HG02981 (cell line): ENCODE measurements at regions not wholly inside any gene's neighbourhood (a gene's known extent, or its start where the extent isn't known, plus 50 kb on each side); places are given as distances from the start of the nearest gene placed in this dataset.
"Not testable (repeated sequence)": the region's sequence is repeated elsewhere in the genome, so short reads cannot be mapped to it uniquely, and the experiment has no call there.

Experiments
- ATAC-seq: cut with Tn5 transposase; IDR thresholded peaks from one replicate; pipeline ENCODE4 v1.9.1; 2021; ENCODE audit warnings: mild to moderate bottlenecking, moderate library complexity; ENCODE audit not compliant: unreplicated experiment

GRCh38 chr6:47405273-47405672, 72.3 kb upstream of the CD2AP start:
- no peak for ATAC-seq

DNA sequence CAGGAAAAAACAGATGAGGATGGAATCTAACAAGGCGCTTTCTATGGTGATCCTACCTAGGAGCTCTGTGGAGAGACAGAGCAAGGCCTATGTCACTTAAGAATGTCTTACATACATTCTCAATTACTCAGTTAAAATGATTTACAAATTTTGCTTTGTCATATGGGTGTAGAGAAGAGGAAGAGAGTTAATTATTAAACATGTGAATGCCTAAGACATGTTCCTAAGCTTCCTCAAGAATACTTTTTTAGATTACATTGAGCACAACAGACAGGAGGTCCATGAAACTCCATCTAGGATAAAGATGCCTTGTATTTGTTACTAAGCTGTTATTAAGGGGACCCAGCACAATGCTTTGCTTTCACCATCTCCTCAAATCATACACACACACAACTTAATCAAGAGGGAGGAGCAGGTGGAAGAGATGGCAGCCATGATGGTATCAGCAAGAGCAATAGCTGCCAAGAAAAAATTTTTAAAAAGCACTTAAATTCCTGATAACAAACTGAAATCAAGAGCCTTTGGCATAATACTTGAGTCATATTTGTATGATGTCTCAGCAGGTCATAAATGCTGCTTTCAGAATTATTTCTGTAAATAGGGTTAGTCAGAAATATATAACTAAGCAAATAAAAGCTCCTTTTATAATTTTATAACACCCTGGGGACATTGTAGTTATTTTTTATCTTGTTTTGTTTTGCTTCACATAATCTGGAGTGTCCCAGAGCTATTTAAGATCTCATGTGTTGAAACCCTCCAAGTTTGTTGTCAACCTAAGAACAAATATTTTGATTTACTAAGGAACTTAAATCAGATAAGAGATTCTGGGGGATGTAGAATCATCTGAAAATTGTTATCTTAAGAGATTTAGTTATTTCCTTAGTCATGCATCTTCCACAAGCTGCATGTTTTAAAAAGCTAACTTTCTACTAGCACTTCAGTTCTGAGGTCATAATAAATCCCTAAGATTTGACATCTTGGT, 70.0 kb upstream of the CD2AP start:
- no peak for ATAC-seq

GRCh38 chr6:47413752-47414422, 63.7 kb upstream of the CD2AP start:
- peak; percentile 72 for ATAC-seq

- peak; percentile 67 for ATAC-seq
Measured at GRCh38 chr6:47414423-47415167, 63.0 kb upstream of the CD2AP start.

DNA sequence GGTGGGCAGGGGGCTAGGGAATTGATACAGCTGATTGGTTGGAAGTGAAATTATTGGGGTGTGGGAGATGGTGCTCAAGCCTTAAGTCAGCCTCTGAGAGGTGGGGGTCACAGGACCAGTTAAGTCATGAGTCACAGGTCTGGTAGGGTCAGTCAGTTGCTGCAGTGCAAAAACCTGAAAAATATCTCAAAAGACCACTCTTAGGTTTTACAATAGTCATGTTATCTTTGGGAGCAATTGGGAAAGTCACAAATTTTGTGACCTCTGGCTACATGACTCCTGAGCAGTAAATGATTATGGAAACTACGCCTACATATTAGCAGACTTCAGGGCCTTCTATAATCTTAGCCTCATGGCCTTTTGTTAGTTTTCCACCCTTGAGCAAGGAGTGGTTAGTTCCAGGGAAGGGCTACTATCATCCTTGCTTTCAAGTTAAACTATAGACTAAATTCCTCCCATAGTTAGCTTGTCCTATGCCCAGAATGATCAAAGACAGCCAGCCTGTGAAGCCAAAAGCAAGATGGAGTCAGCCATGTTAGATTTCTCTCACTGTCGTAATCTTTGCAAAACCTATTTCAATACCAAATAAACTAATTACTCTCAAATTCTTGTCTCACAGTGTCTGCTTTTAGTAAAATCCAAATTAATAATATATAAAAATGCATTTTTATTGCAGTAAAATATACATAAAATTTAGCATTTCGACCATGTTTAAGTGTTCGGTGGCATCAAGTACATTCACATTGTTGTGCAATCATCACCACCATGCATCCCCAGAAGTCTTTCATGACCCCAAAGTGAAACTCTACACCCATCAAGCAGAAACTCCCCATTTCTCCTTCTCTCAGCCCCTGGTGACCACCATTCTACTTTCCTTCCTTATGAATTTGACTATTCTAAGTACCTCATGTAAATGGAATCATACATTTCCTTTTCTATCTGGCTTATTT, 60.9 kb upstream of the CD2AP start:
- no peak for ATAC-seq

DNA sequence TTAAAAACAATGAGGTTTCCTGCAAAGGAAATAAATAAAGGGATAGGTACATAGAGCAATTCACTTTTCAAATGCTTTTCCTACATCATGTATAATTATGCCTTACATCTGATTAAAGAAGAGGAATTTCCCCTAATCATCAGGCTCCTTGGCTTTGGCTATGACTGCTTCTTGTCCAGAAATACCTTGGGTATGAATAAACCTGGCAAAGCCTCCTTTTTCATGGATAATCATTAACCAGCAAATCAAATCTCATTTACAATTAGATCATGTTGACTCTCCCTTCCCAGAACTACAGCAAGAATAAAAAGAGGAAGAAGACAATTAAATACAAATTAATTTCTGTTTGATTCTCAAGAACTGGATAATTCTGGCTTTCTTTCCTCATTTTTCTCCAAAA, 58.0 kb upstream of the CD2AP start:
- ATAC-seq, result no peak

GRCh38 chr6:47420394-47421371, 56.9 kb upstream of the CD2AP start:
- ATAC-seq, result no peak

- no peak for ATAC-seq
Measured at GRCh38 chr6:47423079-47423478, 54.5 kb upstream of the CD2AP start.

DNA sequence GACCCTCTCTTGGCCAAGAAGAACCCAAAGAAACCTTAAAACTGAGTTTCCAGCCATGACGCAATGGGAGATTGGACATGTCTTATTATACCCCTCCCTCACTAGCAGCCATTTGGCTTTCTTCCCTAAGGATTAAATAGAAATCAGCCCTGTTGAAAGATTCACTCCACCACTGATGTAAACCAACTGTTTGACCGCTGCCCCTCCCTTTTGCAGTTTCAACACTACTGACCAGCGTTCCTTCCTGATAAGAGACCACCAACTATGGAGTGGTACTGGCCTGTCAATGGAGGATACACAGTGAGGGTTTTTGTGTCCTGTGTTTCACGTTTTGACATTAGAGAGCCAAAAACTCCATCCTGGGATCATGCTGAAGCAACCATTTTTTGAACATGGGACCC, 53.2 kb upstream of the CD2AP start:
- ATAC-seq, result no peak

GRCh38 chr6:47425724-47426123, 51.9 kb upstream of the CD2AP start:
- ATAC-seq, result not testable (repeated sequence)

- no peak for ATAC-seq
Measured at GRCh38 chr6:47426524-47427302, 50.9 kb upstream of the CD2AP start.

GRCh38 chr6:47427680-47428079, 49.9 kb upstream of the CD2AP start:
- no peak for ATAC-seq
